ENCODE measurements at regions not wholly inside any gene's neighbourhood (a gene's known extent, or its start where the extent isn't known, plus 50 kb on each side); places are given as distances from the start of the nearest gene placed in this dataset.
"Not testable (repeated sequence)": the region's sequence is repeated elsewhere in the genome, so short reads cannot be mapped to it uniquely, and the experiment has no call there.

DNA sequence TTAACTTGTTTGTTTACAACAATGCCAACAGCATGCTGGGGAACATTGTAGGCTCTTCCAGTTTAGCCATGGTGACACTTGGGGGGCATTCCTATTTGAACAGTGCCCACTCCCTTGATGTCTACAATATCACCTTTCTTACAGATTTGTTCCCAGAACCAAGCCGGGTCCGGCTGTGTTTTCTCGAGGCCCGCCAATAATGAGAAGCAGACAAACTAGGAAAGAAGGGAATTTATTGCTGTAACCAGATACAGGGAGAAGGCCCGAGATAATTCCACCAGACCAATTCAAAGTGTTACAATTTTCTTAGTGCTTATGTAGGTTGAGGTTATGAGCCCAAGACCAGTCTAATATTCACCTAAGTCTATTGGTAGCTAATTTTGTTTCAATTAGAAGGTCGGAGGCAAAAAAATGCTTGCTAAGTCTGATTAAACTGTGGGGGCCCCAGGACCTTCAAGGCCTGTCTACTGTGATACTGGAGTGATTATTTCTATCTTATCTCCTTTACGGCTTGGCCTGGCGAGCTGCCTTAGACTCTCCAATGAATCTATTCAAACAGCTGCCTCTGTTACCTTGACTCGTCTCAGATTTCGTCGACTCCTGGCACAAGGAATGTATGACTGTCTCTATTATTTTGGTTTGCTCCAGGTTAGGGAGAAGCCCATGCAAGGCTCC is 59.1 kb upstream of the PSME4 start:
- no peaks in the 10 kb centered on the region for H3K27me3 ChIP-seq (ENCODE audit: control insufficient read depth in 3 of 3, insufficient read depth in 3 of 3, low read length in 3 of 3)
- H3K27ac ChIP-seq (ENCODE audit: low read depth in 1 of 3, low read length in 2 of 3) = no peak overlapping the region
- no peaks in the 10 kb centered on the region for H3K4me1 ChIP-seq (ENCODE audit: control insufficient read depth in 3 of 3, insufficient read depth in 2 of 3, low read depth in 1 of 3, low read length in 2 of 3)
- no peak overlapping the region for H3K4me3 ChIP-seq (ENCODE audit: low read depth in 1 of 3, low read length in 3 of 3)
- no peaks in the 10 kb centered on the region for H3K9me3 ChIP-seq (ENCODE audit: control insufficient read depth in 2 of 2, insufficient read depth in 1 of 2, low read depth in 1 of 2, low read length in 1 of 2)
- peaks cover 0 to 4% (median 0%) of the 10 kb centered on the region in 3 donors for H3K36me3 ChIP-seq (ENCODE audit: control insufficient read depth in 3 of 3, insufficient read depth in 2 of 3, low read depth in 1 of 3, low read length in 3 of 3)
- WGBS, 3 donors = 22 to 58% (median 34%) methylated on average over 11 of the region's 11 CpGs
- FAIRE-seq (no peak), DNase-seq (peak in 1 of 2 donors; percentile 17)

DNA sequence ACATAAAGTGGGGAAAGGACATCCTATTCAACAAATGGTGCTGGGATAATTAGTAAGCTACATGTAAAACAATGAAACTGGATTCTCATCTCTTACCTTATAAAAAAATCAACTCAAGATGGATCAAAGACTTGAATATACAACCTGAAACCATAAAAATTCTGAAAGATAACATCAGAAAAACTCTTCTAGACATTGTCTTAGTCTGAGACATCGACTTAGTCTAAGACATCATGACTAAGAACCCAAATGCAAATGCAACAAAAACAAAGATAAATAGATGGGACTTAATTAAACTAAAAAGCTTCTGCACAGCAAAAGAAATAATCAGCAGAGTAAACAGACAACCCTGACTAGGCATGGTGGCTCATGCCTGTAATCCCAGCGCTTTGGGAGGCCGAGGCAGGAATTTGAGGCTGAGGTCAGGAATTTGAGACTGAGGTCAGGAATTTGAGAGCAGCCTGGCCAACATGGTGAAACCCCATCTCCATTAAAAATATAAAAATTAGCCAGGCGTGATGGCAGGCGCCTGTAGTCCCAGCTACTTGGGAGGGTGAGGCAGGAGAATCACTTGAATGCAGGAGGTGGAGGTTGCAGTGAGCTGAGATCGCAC is 54.8 kb upstream of the PSME4 start:
- DNase-seq, FAIRE-seq: not testable (repeated sequence)

DNA sequence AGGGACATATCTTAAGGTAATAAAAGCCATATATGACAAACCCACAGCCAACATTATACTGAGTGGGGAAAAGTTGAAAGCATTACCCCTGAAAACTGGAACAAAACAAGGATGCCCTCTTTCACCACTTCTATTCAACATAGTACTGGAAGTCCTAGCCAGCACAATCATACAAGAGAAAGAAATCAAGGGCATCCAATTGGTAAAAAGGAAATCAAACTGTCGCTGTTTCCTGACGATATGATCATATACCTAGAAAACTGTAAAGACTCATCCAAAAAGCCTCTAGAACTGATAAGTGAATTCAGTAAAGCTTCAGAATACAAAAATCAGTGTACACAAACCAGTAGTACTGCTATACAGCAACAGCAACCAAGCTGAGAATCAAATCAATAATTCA is 53.8 kb upstream of the PSME4 start:
- no peak for DNase-seq
- Histone ChIP-seq H3K27me3 (ENCODE audit: control insufficient read depth in 3 of 3, insufficient read depth in 3 of 3, low read length in 3 of 3) (no peaks in the 10 kb centered on the region), H3K27ac (ENCODE audit: low read depth in 1 of 3, low read length in 2 of 3) (no peak overlapping the region), H3K4me1 (ENCODE audit: control insufficient read depth in 3 of 3, insufficient read depth in 2 of 3, low read depth in 1 of 3, low read length in 2 of 3) (no peaks in the 10 kb centered on the region), H3K36me3 (ENCODE audit: control insufficient read depth in 3 of 3, insufficient read depth in 2 of 3, low read depth in 1 of 3, low read length in 3 of 3) (peaks cover 0 to 2% (median 0%) of the 10 kb centered on the region in 3 donors), H3K4me3 (ENCODE audit: low read depth in 1 of 3, low read length in 3 of 3) (no peak overlapping the region), H3K9me3 (ENCODE audit: control insufficient read depth in 2 of 2, insufficient read depth in 1 of 2, low read depth in 1 of 2, low read length in 1 of 2) (peaks cover 0 to 4% of the 10 kb centered on the region in 2 donors)
- FAIRE-seq = no peak
- 97 to 100% (median 98%) methylated on average over 2 of the region's 2 CpGs for WGBS, 3 donors

More for the DNA sequence above, 54.8 kb upstream of the PSME4 start:
- WGBS, 3 donors = 90% methylated on average over 6 of the region's 6 CpGs
- H3K27me3 ChIP-seq (ENCODE audit: control insufficient read depth in 3 of 3, insufficient read depth in 3 of 3, low read length in 3 of 3); H3K4me3 ChIP-seq (ENCODE audit: low read depth in 1 of 3, low read length in 3 of 3); H3K27ac ChIP-seq (ENCODE audit: low read depth in 1 of 3, low read length in 2 of 3); H3K36me3 ChIP-seq (ENCODE audit: control insufficient read depth in 3 of 3, insufficient read depth in 2 of 3, low read depth in 1 of 3, low read length in 3 of 3); H3K9me3 ChIP-seq (ENCODE audit: control insufficient read depth in 2 of 2, insufficient read depth in 1 of 2, low read depth in 1 of 2, low read length in 1 of 2); H3K4me1 ChIP-seq (ENCODE audit: control insufficient read depth in 3 of 3, insufficient read depth in 2 of 3, low read depth in 1 of 3, low read length in 2 of 3): not testable (repeated sequence)

DNA sequence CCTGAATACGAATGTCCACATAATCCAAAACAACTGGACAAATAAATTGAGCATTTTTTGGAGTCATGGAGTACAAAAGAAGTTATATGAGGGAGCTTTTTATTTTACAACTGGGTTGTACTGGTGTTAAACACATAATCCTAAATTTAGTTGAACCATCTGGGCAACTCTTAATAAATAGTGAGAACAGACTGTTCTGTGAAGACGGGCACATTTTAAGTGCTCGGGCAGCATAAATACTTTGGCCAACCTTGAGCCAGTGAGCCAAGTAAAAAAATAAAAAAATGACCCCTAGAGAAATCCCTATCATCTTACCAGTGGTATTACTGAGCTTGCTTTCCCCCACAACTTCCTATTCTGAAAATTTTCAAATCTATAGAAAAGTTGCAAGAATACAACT is 50.9 kb upstream of the PSME4 start:
- peaks cover 0 to 4% of the 10 kb centered on the region in 2 donors for H3K9me3 ChIP-seq (ENCODE audit: control insufficient read depth in 2 of 2, insufficient read depth in 1 of 2, low read depth in 1 of 2, low read length in 1 of 2)
- DNase-seq (no peak), FAIRE-seq (no peak)
- H3K4me3 ChIP-seq (ENCODE audit: low read depth in 1 of 3, low read length in 3 of 3) = no peak overlapping the region
- no peaks in the 10 kb centered on the region for H3K4me1 ChIP-seq (ENCODE audit: control insufficient read depth in 3 of 3, insufficient read depth in 2 of 3, low read depth in 1 of 3, low read length in 2 of 3)
- WGBS, 3 donors = 78 to 82% (median 81%) methylated on average over 3 of the region's 3 CpGs
- no peaks in the 10 kb centered on the region for H3K27me3 ChIP-seq (ENCODE audit: control insufficient read depth in 3 of 3, insufficient read depth in 3 of 3, low read length in 3 of 3)
- no peak overlapping the region for H3K27ac ChIP-seq (ENCODE audit: low read depth in 1 of 3, low read length in 2 of 3)
- peaks cover 0 to 2% (median 0%) of the 10 kb centered on the region in 3 donors for H3K36me3 ChIP-seq (ENCODE audit: control insufficient read depth in 3 of 3, insufficient read depth in 2 of 3, low read depth in 1 of 3, low read length in 3 of 3)

DNA sequence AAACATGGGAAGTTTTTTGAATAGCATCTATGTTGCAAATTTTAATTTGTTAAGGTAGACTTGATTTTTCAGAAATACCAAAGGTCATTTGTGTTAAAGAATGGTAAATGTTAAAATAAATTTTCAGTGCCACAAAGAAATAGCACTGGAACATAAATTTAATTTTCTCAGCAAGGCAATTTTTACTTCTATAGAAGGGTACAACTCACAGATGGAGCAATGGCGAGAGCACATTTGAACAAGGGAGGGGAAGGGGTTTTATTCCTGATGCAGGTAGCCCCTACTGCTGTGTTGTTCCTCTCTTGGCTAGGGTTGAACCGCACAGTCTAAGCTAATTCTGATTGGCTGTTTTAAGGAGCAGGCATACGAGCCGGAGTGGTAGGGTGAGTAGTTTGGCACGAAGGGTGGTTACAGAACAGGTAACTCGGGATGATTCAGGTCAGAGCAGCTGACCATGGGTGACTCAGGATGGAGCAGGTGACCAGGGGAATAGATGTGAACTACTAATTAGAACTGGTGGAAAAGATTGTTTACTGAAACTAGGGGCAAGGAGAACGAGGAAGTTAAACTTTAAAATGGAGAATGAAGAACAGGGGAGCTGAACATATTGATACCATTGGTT is 50.1 kb upstream of the PSME4 start:
- DNase-seq = no peak
- no peak for FAIRE-seq
- no peaks in the 10 kb centered on the region for H3K27me3 ChIP-seq (ENCODE audit: control insufficient read depth in 3 of 3, insufficient read depth in 3 of 3, low read length in 3 of 3)

More for the DNA sequence above, 50.1 kb upstream of the PSME4 start:
- Histone ChIP-seq H3K36me3 (ENCODE audit: control insufficient read depth in 3 of 3, insufficient read depth in 2 of 3, low read depth in 1 of 3, low read length in 3 of 3) (peaks cover 0 to 2% (median 0%) of the 10 kb centered on the region in 3 donors), H3K9me3 (ENCODE audit: control insufficient read depth in 2 of 2, insufficient read depth in 1 of 2, low read depth in 1 of 2, low read length in 1 of 2) (peaks cover 0 to 4% of the 10 kb centered on the region in 2 donors), H3K4me3 (ENCODE audit: low read depth in 1 of 3, low read length in 3 of 3) (no peak overlapping the region), H3K27ac (ENCODE audit: low read depth in 1 of 3, low read length in 2 of 3) (no peak overlapping the region), H3K4me1 (ENCODE audit: control insufficient read depth in 3 of 3, insufficient read depth in 2 of 3, low read depth in 1 of 3, low read length in 2 of 3) (no peaks in the 10 kb centered on the region)
- WGBS, 3 donors = 95 to 99% (median 98%) methylated on average over 7 of the region's 7 CpGs
